GM19328 (cell line): ENCODE measurements at regions not wholly inside any gene's neighbourhood (a gene's known extent, or its start where the extent isn't known, plus 50 kb on each side); places are given as distances from the start of the nearest gene placed in this dataset.

Experiments used
- ATAC-seq: cut with Tn5 transposase; IDR thresholded peaks from one replicate; pipeline ENCODE4 v1.9.1; 2021; ENCODE audit warnings: mild to moderate bottlenecking, moderate library complexity; ENCODE audit not compliant: unreplicated experiment

DNA sequence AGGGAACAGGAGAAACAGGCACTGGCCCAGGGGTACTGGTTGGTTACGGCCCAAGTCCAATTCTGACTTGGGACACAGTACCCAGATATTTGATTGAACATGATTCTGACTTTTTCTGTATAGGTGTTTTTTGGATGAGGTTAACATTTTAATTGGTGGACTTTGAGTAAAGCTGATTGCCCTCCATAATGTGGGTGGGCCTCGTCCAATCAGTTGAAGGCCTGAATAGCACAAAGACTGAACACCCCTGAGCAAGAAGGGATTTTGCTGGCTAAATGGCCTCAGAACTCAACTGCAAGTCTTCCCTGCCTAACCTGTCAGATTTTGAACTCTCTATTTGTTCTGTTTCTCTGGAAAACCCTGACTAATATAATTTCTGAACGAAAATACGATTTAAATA is 222.6 kb downstream of the TEX36 start:
- no peak for ATAC-seq

DNA sequence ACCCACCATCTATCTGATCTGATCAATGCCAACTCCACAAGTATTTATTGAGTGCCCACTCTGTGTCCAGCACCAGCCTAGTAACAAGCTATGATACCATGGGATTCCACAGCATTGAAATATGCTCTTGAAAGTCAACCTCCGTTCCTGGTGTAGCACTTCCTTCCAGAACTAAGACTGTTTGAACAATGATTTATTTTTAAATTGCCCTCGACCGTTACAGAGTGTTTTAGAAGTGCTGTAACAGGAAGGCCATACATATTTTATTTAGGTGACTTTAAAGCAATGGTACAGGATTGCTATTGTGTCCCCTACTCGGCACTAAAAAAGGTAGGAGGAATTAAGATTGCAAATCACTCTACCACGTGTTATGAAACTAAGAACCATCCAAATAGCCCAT is 225.6 kb downstream of the TEX36 start:
- no peak for ATAC-seq

DNA sequence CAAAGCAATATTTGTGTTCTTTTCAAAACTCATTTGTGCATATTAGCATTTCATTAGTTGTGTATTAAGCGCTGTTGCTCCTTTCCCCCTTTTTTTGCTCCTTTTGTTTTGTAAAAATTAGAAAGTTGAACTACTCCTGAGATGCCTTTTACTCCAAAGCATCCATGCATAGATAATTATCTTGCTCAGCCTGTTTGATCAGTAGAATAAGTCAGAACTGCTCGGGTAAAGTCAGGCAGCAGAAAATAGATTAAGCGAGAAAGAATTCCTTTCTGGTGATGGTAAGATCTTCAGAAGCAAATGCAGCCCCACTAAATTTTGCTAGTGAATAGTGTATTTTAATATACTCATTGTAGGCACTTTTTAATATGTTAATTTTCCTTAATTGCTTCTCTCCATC is 227.1 kb downstream of the TEX36 start:
- ATAC-seq = no peak

- no peak for ATAC-seq
These were observed 227.5 kb downstream of the TEX36 start for GRCh38 chr10:125455431-125455830.

GRCh38 chr10:125451319-125451718 is 231.6 kb downstream of the TEX36 start:
- no peak for ATAC-seq

DNA sequence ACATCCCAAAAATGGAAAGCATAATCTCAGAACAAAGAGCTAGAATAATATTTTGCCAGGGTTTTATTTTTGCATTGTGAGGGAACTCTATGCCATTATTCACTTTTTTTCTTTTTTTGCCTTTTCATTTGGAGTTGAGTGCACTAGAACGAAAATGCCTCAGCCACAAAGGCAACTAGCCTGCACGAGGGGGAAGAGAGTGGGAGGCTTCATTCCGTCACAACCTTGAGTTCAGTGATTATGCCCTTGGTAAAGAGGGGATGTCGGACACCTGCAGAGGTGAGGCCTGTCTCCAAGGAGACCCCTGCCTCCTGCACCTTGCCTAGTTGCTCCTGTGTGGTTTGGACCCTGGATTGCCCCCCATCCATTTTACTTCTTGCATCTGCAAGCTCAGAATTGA is 232.7 kb downstream of the TEX36 start:
- no peak for ATAC-seq

- ATAC-seq = no peak
These were observed 233.4 kb downstream of the TEX36 start for GRCh38 chr10:125449571-125449970.

DNA sequence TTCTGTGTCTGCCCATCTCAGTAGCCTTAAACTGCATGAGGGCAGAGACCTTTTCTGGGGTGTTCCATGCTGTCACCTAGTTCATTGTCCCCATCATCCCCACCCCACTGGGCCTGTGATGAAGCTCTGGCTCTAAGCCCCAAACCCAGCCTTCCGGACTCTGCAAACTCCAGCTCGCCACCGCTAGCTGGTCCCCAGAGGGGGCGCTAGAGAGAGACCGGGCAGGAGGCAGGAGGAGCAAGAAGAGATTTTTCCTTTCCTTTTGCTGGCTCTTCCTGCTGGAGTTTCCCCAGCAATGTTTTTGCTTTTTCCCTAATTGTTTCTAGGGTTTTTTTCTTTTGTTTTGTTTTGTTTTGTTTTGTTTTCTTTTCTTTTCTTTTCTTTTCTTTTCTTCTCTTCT is 234.4 kb downstream of the TEX36 start:
- no peak for ATAC-seq

- ATAC-seq = no peak
These were observed 238.2 kb downstream of the TEX36 start for GRCh38 chr10:125444790-125445189.

GRCh38 chr10:125442856-125443540 is 240.0 kb downstream of the TEX36 start:
- no peak for ATAC-seq

DNA sequence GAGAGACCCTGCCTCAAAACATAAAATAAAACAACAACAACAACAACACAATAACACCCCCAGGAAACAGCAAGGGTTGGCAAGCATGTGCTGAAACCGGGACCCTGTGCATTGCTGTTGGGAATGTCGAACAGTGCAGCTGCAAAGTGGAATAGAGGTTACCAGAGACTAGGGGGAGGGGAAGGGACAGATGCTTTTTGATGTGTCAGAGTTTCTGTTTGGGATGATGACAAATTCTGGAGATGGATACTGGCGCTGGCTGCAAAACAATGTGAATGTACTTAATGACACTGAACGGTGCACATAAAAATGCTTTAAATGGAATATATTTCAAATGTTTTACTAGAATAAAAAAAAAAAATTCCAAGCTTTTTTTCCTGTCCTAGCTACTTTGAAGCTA is 241.8 kb downstream of the TEX36 start:
- no peak for ATAC-seq

DNA sequence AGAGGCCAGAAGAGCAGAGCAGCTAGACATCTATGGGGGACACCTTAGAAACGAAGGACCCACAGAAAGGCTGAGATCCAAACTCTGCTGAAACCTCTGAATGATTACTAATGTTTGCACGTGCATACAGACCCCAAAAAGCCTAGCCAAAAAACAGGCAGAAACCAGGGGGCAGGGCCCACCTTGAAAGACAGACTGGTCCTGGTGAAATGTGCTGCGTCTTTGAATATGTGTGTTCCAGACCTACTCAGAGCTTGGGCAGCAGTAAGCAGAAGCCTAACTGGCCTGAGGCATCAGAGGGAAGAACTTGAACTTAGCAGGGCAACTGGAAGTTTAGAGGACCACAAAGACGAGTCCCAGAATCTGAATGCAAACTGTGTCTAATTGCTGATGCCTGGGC is 251.8 kb downstream of the TEX36 start:
- no peak for ATAC-seq

- ATAC-seq = no peak
These were observed 254.9 kb downstream of the TEX36 start for GRCh38 chr10:125428054-125428453.

DNA sequence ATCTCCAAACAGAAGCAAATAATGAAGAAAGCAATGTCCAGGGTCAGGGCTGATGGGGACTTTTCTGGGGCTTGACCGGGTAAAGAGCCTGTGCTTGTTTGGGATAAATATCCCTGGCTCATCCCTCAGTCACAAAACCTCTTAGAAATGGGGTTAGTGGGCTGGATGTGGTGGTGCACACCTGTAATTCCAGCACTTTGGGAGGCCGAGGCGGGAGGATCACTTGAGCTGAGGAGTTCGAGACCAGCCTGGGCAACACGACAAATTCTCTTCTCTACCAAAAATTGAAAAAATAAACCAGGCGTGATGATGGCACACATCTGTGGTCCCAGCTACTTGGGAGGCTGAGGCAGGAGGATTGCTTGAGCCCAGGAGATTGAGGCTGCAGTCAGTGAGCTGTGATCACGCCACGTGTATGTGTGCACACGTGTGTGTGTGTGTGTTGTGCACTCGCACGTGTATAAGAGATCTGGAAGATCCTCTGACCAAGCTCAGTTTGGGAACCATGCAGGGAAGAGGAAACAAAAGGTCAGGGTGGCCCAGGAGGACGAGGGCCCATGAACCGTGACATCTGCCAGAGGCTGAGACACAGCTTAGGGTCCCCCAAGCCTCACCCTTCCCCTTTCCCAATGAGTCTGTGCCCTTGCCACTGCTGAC is 258.6 kb downstream of the TEX36 start:
- no peak for ATAC-seq

DNA sequence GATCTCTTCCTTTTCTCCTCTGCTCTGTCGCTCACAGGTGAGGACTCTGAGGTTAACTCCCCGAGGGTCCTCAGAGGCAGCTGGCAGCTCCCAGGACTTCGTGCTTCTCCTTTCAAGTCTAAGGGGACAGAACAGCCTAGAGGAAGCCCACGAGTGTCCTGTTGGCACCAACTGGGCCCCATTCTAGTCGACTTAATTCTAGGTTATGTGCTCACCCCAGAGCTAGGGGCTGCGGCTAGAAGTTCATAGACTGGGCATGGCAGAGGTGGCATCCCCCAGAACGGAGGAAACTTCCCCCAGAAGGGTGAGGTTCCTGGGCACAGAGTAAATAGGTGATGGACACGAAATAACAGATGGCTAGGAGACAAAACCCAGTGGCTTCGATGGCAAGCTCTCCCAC is 259.4 kb downstream of the TEX36 start:
- no peak for ATAC-seq

DNA sequence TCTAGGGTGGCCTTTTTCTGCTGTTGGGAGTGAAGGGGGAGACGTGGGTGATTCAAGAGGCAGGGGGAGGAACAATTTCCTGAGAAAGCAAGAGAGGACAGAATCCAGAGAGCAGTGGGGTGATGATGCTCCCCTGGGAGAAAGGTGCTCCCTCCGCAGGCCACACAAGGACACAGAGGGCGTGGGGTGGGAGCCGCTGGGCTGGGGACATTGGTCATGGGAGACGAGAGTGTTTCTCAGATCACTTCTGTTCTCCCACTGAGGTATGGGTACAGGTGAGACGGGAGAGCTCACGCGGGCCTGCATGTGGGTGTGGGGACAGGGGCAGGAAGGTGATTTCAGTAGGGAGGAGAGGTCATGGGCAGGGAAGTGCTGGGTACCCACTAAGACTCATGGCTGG is 259.5 kb upstream of the CTBP2 start:
- ATAC-seq = no peak

GRCh38 chr10:125419146-125419545 is 258.8 kb upstream of the CTBP2 start:
- ATAC-seq = no peak

DNA sequence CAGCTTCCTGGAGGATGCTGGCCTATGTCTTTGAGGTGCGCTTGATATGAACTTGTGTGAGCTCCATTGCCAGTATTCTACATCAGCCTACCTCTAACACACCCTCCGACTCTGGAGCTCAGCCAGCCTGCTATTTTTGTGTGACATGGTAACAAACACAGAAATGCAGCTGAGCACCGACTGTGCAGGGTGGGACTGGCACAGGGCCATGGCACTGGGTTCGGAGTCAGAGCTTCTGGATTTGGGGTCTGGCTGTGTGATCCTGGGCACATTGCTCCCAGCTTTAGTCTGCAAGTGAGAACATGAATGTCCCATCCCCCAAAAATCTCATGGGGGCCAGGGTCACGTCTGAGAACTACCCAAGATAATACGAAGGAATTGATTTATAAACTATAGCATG is 257.2 kb upstream of the CTBP2 start:
- ATAC-seq = no peak

- ATAC-seq = no peak
These were observed 255.6 kb upstream of the CTBP2 start for GRCh38 chr10:125415964-125416363.

DNA sequence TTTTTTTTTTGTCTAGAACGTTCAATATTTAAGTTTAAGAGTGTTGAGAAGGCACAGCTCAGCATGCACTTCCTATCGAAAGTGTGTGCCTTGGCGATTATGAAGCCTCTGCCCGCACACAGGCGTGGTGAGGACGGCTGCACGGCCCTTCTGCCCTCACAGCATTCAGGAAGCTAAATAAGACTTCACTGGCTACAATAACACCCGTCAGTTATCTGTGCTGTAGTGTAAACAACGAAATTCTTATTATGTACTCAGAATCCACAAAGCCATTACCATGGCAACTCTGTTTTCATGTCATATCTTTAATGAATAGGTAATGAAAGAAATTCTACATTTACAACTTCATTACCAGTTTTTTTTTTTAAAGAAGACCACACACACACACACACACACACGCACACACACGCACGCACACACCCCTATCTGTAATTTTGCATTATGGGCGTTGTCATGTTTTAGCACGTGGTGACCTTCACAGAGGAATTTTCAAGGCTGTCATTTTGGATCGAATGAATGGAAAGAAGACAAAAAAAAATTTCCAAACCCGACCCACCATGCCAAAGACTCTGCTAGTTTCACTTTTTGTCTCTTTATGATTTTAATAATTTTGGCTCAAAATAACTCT is 254.8 kb upstream of the CTBP2 start:
- no peak for ATAC-seq

DNA sequence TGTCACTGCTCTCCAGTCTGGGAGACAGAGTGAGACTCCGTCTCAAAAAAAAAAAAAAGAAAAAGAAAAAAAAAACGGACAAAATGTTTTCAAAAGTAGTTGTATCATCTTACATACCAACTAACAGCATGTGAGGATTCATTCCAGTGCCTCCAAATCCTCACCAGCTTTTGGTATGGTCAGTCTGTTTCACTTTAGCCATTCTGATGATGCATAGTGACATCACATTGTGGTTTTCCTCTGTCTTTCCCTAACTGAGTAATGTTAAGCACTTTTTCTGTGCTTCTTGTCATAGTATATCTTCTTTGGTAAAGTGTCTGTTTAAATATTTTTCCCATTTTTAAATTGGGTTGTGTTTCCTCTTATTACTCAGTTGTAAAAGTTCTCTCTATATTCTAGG is 251.4 kb upstream of the CTBP2 start:
- ATAC-seq = no peak

GRCh38 chr10:125409756-125410155 is 249.4 kb upstream of the CTBP2 start:
- ATAC-seq = no peak
